SK-N-SH (cell line): ENCODE measurements at regions not wholly inside any gene's neighbourhood (a gene's known extent, or its start where the extent isn't known, plus 50 kb on each side); places are given as distances from the start of the nearest gene placed in this dataset.

ENCODE experiments used
- CTCF ChIA-PET: fragments of 300-600, 350-600 bp; formaldehyde crosslinking; extraction: SDS; loops from one replicate; lab custom pipeline; 2021; lab: Yijun Ruan, JAX
- POLR2A ChIA-PET: fragments of 350-600 bp; sonication (Branson Sonifier 250); formaldehyde crosslinking; extraction: SDS; loops from one replicate; lab custom pipeline; 2020; ENCODE audit warnings: antibody characterized with exemption, inconsistent platforms; lab: Yijun Ruan, JAX
- DNase-seq: peaks from one replicate; pipeline ENCODE4 v3.0.0; 2012
- H2AFZ ChIP-seq: fragments of 200-600 bp; sonication (generic); 2 replicates; pipeline ENCODE4 v1.8.1; 2016; ENCODE audit warnings: antibody characterized with exemption, mild to moderate bottlenecking, low read depth
- H3F3A ChIP-seq: fragments of 200-600 bp; sonication (generic); replicated peaks from 2 replicates; pipeline ENCODE3; 2016; ENCODE audit warnings: antibody characterized with exemption, mild to moderate bottlenecking; ENCODE audit not compliant: insufficient read depth
- H3K27ac ChIP-seq, 2 experiments: fragments of 200-500 bp in 1 of 2; fragments of 200-600 bp in 1 of 2; sonication (Bioruptor generic) in 1 of 2; sonication (generic), shearing (Covaris generic) in 1 of 2; 2 replicates each; pipeline versions ENCODE4 v1.5.1 to v1.6.1; 2014 to 2016; ENCODE audit warnings: low read depth in 2 of 2, inconsistent platforms in 1 of 2, low read length in 1 of 2, mild to moderate bottlenecking in 1 of 2, mixed read lengths in 1 of 2
- H3K27me3 ChIP-seq: fragments of 200-600 bp; sonication (generic), shearing (Covaris generic); 2 replicates; pipeline ENCODE4 v1.6.1; 2016; ENCODE audit warnings: mixed run types; ENCODE audit not compliant: insufficient read depth
- H3K36me3 ChIP-seq, 2 experiments: fragments of 200-500 bp in 1 of 2; fragments of 200-600 bp in 1 of 2; sonication (Bioruptor generic) in 1 of 2; sonication (generic) in 1 of 2; replicated peaks in 1 of 2; 2 replicates each; pipeline versions ENCODE3 to v1.5.1; 2014 to 2016; ENCODE audit warnings: low read length in 1 of 2, mild to moderate bottlenecking in 1 of 2; ENCODE audit not compliant: insufficient read depth in 2 of 2, control insufficient read depth in 1 of 2
- H3K4me1 ChIP-seq, 2 experiments: fragments of 200-500 bp in 1 of 2; fragments of 200-600 bp in 1 of 2; sonication (Bioruptor generic) in 1 of 2; sonication (generic), shearing (Covaris generic) in 1 of 2; 2 replicates each; pipeline versions ENCODE4 v1.5.1 to v1.6.1; 2014 to 2016; ENCODE audit warnings: low read depth in 1 of 2, low read length in 1 of 2, mixed run types in 1 of 2; ENCODE audit not compliant: insufficient read depth in 2 of 2, control insufficient read depth in 1 of 2
- H3K4me2 ChIP-seq: fragments of 200-600 bp; sonication (generic), shearing (Covaris generic); 2 replicates; pipeline ENCODE4 v1.6.1; 2017; ENCODE audit warnings: mixed run types
- H3K4me3 ChIP-seq, 2 experiments: fragments of 200-500 bp in 1 of 2; fragments of 200-600 bp in 1 of 2; sonication (Bioruptor generic) in 1 of 2; sonication (generic), shearing (Covaris generic) in 1 of 2; 2 replicates each; pipeline versions ENCODE4 v1.5.1 to v1.8.1; 2014 to 2016; ENCODE audit warnings: low read depth in 2 of 2, inconsistent platforms in 1 of 2, low read length in 1 of 2, mild to moderate bottlenecking in 1 of 2, mixed read lengths in 1 of 2, moderate library complexity in 1 of 2
- H3K79me2 ChIP-seq: fragments of 200-600 bp; sonication (generic); 2 replicates; pipeline ENCODE4 v1.8.1; 2017; ENCODE audit warnings: mild to moderate bottlenecking; ENCODE audit not compliant: insufficient read depth
- H3K9ac ChIP-seq: fragments of 200-600 bp; sonication (generic); 2 replicates; pipeline ENCODE4 v1.6.1; 2017; ENCODE audit warnings: mixed run types
- H3K9me2 ChIP-seq: fragments of 200-600 bp; sonication (generic); 2 replicates; pipeline ENCODE4 v1.6.1; 2017; ENCODE audit warnings: mixed run types
- H3K9me3 ChIP-seq: fragments of 200-600 bp; sonication (generic); 2 replicates; pipeline ENCODE4 v1.6.1; 2017; ENCODE audit warnings: mixed run types, mild to moderate bottlenecking, moderate library complexity
- H4K20me1 ChIP-seq: fragments of 200-600 bp; sonication (generic); 2 replicates; pipeline ENCODE4 v1.6.1; 2017; ENCODE audit warnings: mild to moderate bottlenecking, mixed run types; ENCODE audit not compliant: insufficient read depth
- CHD2 ChIP-seq: fragments of 150-350 bp; IDR thresholded peaks from 2 replicates; pipeline ENCODE4 v1.6.1; 2018; ENCODE audit warnings: low read length; ENCODE audit not compliant: partially characterized antibody
- FOXM1 ChIP-seq: IDR thresholded peaks from 2 replicates; pipeline ENCODE4 v1.4.0; 2012; ENCODE audit warnings: low read depth, mild to moderate bottlenecking
- GABPA ChIP-seq: IDR thresholded peaks from 2 replicates; pipeline ENCODE4 v1.4.0; 2012; ENCODE audit warnings: low read depth, mild to moderate bottlenecking
- GATA2 ChIP-seq: sonication (generic); formaldehyde crosslinking; IDR thresholded peaks from 2 replicates; pipeline ENCODE4 v1.5.0; 2020; ENCODE audit warnings: mild to moderate bottlenecking, missing genetic modification reagents
- IRF3 ChIP-seq: fragments of 150-350 bp; IDR thresholded peaks from 2 replicates; pipeline ENCODE4 v1.6.1; 2016; ENCODE audit warnings: mild to moderate bottlenecking, low read depth, low read length
- JUND ChIP-seq: IDR thresholded peaks from 2 replicates; pipeline ENCODE4 v1.4.0; 2012
- MEF2A ChIP-seq: IDR thresholded peaks from 2 replicates; pipeline ENCODE4 v1.4.0; 2012; ENCODE audit warnings: low read depth, borderline replicate concordance
- PBX3 ChIP-seq: IDR thresholded peaks from 2 replicates; pipeline ENCODE4; 2012
- RCOR1 ChIP-seq: fragments of 150-350 bp; IDR thresholded peaks from 2 replicates; pipeline ENCODE4 v1.6.1; 2017; ENCODE audit warnings: antibody characterized with exemption, low read length
- REST ChIP-seq: IDR thresholded peaks from 2 replicates; pipeline ENCODE4 v1.6.1; 2012; ENCODE audit warnings: mild to moderate bottlenecking, low read depth, low read length, moderate library complexity
- RXRA ChIP-seq: IDR thresholded peaks from 2 replicates; pipeline ENCODE4 v1.4.0; 2012; ENCODE audit warnings: low read depth, mild to moderate bottlenecking, borderline replicate concordance
- SMC3 ChIP-seq: IDR thresholded peaks from 2 replicates; pipeline ENCODE4 v1.6.1; 2012; ENCODE audit warnings: low read depth, low read length, improper control_type of control experiment
- TEAD4 ChIP-seq: IDR thresholded peaks from 2 replicates; pipeline ENCODE4 v1.4.0; 2012; ENCODE audit warnings: mild to moderate bottlenecking, borderline replicate concordance; ENCODE audit not compliant: insufficient read depth
- ZBTB33 ChIP-seq: IDR thresholded peaks from 2 replicates; pipeline ENCODE4 v1.4.0; 2012; ENCODE audit warnings: low read depth, borderline replicate concordance
- WGBS: methylation state at CpG from one replicate; pipeline ENCODE4 v1.1.6; 2017; ENCODE audit warnings: low lambda C conversion rate; 5-methylcytosine and 5-hydroxymethylcytosine counted together

GRCh38 chr12:59928416-59928815, 332.6 kb downstream of the SLC16A7 start (continued):
- TF ChIP-seq REST (no peak), GABPA (no peak), RXRA (no peak)

- Histone ChIP-seq H3K79me2 (no peaks in the 10 kb centered on the region), H3K27me3 (no peaks in the 10 kb centered on the region), H4K20me1 (no peaks in the 10 kb centered on the region), H3F3A (no peaks in the 10 kb centered on the region), H3K9ac (no peak overlapping the region), H3K4me1 (no peaks in the 10 kb centered on the region), H3K27ac (no peak overlapping the region), H3K9me3 (no peaks in the 10 kb centered on the region), H2AFZ (no peak overlapping the region), H3K4me2 (no peak overlapping the region), H3K36me3 (no peaks in the 10 kb centered on the region), H3K9me2 (no peaks in the 10 kb centered on the region), H3K4me3 (no peak overlapping the region)
- POLR2A ChIA-PET: no interaction called here
- DNase-seq: no peak
- TF ChIP-seq ZBTB33 (no peak), IRF3 (no peak), SMC3 (no peak), GATA2 (CRISPR knock-in tag) (no peak), REST (no peak), FOXM1 (no peak), PBX3 (no peak), TEAD4 (no peak), MEF2A (no peak), JUND (no peak), CHD2 (no peak), RCOR1 (no peak), RXRA (no peak)
- CTCF ChIA-PET: no interaction called here
- WGBS: 4% methylated on average over 2 of the region's 2 CpGs
Observed at GRCh38 chr12:59929110-59929509, 333.3 kb downstream of the SLC16A7 start.
